ENCODE measurements at regions not wholly inside any gene's neighbourhood (a gene's known extent, or its start where the extent isn't known, plus 50 kb on each side); places are given as distances from the start of the nearest gene placed in this dataset.

DNA sequence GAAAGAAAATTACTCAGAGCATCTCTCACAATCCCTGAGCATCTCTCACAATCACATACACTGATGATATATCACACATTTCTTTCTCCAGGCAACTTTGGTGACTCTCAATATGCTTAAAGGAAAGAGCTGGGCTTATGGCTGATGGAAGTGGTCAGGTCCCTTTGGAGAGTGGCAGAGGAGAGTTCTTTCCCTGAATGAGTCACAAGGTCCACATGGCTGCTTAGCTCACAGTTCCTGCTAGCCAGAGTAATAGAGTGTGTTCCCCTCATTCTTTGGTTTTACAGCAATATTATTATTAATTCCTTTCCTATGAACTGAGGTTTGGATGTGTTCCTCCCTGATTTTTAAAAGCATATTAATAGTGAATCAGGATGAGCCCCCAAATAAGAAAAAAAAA lies 287.4 kb downstream of the C7orf25 start:
- no peak for TF ChIP-seq POU5F1 (IDR thresholded peaks at IDR 0.05; ENCODE audit: low read depth, low read length)
- TF ChIP-seq SIX5 (IDR thresholded peaks at IDR 0.05; ENCODE audit: low read depth, low read length), result no peak
- TF ChIP-seq, protein P1, sequence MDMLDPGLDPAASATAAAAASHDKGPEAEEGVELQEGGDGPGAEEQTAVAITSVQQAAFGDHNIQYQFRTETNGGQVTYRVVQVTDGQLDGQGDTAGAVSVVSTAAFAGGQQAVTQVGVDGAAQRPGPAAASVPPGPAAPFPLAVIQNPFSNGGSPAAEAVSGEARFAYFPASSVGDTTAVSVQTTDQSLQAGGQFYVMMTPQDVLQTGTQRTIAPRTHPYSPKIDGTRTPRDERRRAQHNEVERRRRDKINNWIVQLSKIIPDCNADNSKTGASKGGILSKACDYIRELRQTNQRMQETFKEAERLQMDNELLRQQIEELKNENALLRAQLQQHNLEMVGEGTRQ (IDR thresholded peaks at IDR 0.05; ENCODE audit: low read length), result no peak

All from H1 (cell line).